ENCODE measurements at regions not wholly inside any gene's neighbourhood (a gene's known extent, or its start where the extent isn't known, plus 50 kb on each side); places are given as distances from the start of the nearest gene placed in this dataset.
"Not testable (repeated sequence)": the region's sequence is repeated elsewhere in the genome, so short reads cannot be mapped to it uniquely, and the experiment has no call there.

GRCh38 chr16:54734156-54734555 lies 196.5 kb upstream of the IRX5 start:
- DNase-seq (ENCODE audit: low spot score), result no peak

DNA sequence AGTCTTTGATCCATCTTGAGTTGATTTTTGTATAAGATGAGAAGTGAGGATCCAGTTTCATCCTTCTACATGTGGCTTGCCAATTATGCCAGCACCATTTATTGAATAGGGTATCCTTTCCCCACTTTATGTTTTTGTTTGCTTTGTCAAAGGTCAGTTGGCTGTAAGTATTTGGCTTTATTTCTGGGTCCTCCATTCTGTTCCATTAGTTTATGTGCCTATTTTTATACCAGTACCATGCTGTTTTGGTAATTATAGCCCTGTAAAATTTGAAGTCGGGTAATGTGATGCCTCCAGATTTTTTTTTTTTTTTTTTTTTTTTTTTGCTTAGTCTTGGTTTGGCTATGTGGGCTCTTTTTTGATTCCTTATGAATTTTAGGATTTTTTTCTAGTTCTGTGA lies 203.0 kb upstream of the IRX5 start:
- not testable (repeated sequence) for DNase-seq (ENCODE audit: low spot score)

- DNase-seq (ENCODE audit: low spot score), result no peak
Observed at GRCh38 chr16:54724346-54724925, 206.2 kb upstream of the IRX5 start.

- no peak for DNase-seq (ENCODE audit: low spot score)
Observed at GRCh38 chr16:54722210-54722676, 208.4 kb upstream of the IRX5 start.

DNA sequence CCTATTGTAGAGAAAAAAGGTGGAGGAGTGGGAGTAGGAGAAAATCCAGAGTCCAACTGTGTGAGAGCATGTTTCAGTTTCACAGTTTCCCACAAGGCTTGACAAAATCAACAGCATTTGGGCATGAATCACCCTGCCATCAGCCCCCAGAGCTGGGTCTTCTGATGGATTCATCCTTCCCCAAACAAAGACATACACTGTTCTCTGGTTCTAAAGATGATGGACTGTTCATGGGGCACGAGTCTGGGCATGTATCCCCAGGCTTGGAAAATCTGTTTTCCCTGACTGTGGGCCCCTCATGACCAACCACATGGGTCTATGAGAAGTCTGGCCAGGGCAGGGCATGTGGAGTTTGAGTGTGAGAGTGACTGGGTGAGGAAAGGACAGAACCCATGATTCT lies 210.4 kb upstream of the IRX5 start:
- no peak for DNase-seq (ENCODE audit: low spot score)

DNA sequence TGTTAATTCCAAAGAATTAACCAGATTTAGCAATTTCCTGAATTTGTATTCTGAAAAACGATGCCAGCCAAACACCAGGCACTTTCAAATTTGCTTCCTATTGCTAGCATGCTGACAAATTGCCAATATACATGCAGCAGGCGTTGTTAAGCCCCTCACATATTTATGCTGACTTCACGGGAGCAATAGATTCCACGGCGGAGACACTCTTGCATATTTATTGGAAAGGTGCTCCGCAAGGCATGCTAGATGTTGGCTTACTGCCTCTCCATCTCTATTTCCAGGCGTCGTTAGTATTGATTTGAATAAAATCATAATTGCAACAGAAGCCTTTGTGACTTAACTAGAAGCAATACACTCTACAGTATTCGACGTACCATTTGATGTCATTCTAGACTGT lies 211.0 kb upstream of the IRX5 start:
- no peak for DNase-seq (ENCODE audit: low spot score)

GRCh38 chr16:54718376-54718775 lies 212.3 kb upstream of the IRX5 start:
- DNase-seq (ENCODE audit: low spot score), result no peak

DNA sequence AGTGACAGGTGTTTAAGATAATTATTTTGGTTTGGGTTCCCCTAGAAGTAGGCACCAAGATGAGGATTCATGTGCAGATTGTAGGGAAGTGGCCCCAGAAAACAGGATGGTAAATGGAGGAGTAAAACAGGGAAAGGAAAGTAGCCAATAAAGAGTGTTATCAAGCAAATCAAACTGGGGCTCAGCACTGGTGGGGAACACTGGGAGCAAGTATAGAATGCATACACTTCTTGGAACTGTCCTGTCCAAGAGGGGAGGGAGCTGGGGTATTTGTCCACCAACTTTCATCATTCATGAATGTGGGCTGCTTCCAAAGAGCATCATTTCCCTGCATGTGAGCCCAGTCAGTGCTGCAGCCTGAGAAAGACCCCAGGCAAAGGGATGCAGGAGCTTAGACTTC lies 215.7 kb upstream of the IRX5 start:
- no peak for DNase-seq (ENCODE audit: low spot score)

- no peak for DNase-seq (ENCODE audit: low spot score)
Observed at GRCh38 chr16:54712866-54713265, 217.8 kb upstream of the IRX5 start.

GRCh38 chr16:54707813-54708212 lies 222.9 kb upstream of the IRX5 start:
- no peak for DNase-seq (ENCODE audit: low spot score)

GRCh38 chr16:54706406-54706805 lies 224.3 kb upstream of the IRX5 start:
- no peak for DNase-seq (ENCODE audit: low spot score)

DNA sequence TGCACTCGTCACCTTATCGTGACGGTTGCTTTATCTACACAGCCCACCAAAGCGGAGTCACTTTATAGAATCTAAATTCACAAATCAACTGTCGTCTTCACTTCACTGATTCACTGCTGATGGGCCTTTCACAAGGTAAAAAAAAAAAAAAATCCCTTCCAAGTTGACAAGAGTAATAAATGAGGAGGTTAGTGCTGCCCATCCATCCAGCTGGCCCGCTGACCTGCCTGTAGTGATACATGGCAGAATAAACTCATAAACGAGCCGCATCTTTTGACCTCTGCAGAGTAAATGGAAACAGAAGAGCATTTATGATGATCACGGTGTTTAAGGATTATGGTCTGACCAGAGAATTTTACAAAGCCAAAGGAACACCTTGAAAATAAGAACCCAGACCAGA lies 227.3 kb upstream of the IRX5 start:
- DNase-seq (ENCODE audit: low spot score), result no peak

- no peak for DNase-seq (ENCODE audit: low spot score)
Observed at GRCh38 chr16:54699656-54700055, 231.0 kb upstream of the IRX5 start.

DNA sequence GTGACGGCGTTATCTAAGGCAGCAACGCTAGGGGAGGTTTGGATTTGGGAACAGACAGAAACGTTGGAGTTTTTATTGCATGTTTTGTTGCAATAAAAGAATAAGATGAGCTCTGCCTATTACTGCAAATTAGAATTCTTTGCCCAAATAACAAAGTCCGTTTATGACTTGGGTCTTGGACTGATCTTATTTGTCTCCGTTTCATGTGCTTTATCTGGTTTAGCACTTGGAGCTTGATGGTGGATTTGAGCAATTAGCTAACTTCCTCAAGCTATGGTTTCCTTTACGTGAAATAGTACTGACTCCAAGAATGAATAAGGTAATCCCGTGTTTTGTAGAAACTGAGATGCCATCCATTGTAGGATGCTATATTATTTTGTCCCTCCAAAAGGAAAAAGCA lies 233.0 kb upstream of the IRX5 start:
- no peak for DNase-seq (ENCODE audit: low spot score)

DNA sequence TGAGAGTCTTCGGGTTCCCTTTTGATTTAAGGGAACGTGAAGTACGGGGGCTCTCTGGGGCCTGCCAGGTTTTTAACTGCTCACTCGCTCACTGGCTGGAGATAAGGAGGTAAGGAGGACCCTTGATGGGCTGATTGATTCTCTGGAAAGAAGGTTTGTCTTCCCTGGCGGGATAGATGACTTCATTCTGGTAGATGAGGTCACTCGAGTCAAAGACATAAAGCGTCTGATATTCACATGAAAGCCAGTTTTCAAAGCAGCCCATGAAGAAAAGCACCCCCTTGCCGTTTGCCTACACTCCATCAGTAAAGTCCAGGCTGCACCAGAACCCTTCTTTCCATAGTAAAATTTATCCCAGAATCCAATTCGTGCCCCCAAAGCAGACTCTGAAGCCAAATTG lies 233.7 kb upstream of the IRX5 start:
- no peak for DNase-seq (ENCODE audit: low spot score)

GRCh38 chr16:54696522-54696921 lies 234.1 kb upstream of the IRX5 start:
- no peak for DNase-seq (ENCODE audit: low spot score)

GRCh38 chr16:54694651-54695050 lies 236.0 kb upstream of the IRX5 start:
- DNase-seq (ENCODE audit: low spot score), result no peak

GRCh38 chr16:54693864-54694263 lies 236.8 kb upstream of the IRX5 start:
- no peak for DNase-seq (ENCODE audit: low spot score)

DNA sequence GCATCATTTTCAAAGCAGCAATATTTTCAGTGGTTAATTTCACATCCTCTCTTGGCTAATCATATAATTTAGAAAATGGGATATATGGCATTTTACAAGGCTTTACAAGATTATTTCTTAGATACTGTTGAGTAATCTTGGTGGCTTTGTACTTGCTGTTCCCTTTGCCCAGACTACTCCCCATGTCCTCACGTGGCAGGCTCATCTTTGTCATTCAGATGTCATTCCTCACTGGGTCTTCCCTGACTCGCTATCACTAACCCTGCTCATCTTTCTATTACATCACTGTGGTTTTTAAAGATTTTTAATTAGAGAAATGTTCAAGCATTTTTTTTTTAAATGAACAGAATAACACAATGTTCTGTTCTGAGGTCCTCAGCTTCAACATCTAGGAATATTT lies 240.0 kb upstream of the IRX5 start:
- no peak for DNase-seq (ENCODE audit: low spot score)

- no peak for DNase-seq (ENCODE audit: low spot score)
Observed at GRCh38 chr16:54690306-54690705, 240.4 kb upstream of the IRX5 start.

GRCh38 chr16:54689072-54689865 lies 241.4 kb upstream of the IRX5 start:
- no peak for DNase-seq (ENCODE audit: low spot score)

DNA sequence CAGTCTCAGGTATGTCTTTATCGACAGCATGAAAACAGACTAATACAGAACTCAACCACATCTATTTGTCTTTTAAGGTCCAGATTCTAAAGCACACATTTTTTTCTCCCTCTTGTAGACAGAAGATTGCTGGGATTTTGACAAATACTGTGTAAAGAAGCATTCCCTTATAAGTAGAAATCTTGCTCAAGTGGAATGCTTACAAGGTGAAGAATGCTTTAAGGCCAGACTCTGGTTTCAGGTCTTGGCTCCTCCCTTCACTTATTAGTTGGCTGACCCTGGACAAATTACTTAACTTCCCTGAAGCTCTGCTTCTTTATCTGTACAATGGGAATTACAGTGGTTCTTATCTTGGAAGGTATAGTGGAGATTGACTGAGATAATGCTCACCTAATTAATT lies 242.3 kb upstream of the IRX5 start:
- DNase-seq (ENCODE audit: low spot score), result no peak
